H1 (cell line): ENCODE measurements at regions not wholly inside any gene's neighbourhood (a gene's known extent, or its start where the extent isn't known, plus 50 kb on each side); places are given as distances from the start of the nearest gene placed in this dataset.

Source experiments
- CTCF ChIA-PET: fragments of 300-600 bp; sonication (Branson Sonifier 250); formaldehyde crosslinking; loops from one replicate; lab custom pipeline; 2021; ENCODE audit not compliant: partially characterized antibody; lab: Charles Lee
- POLR2A ChIA-PET: fragments of 300-600 bp; sonication (Branson Sonifier 250); formaldehyde crosslinking; loops from one replicate; lab custom pipeline; 2021; ENCODE audit warnings: inconsistent platforms; ENCODE audit not compliant: partially characterized antibody; lab: Charles Lee
- DNase-seq, 2 experiments: peaks; one replicate each; pipeline versions ENCODE4 v3.0.0 to v3.0.0-alpha.2; 2010 to 2022; ENCODE audit warnings: low spot score in 2 of 2, low read depth in 1 of 2, mixed read lengths in 1 of 2
- FAIRE-seq: peaks from 2 replicates; lab custom pipeline; 2011; peaks lifted over from hg19 to GRCh38; lab: Jason Lieb, UNC
- H2AFZ ChIP-seq: 2 replicates; pipeline ENCODE4 v1.8.1; 2012; ENCODE audit warnings: low read length, inconsistent platforms
- H2AK5ac ChIP-seq: 2 replicates; pipeline ENCODE4 v1.6.1; 2013; ENCODE audit warnings: low read depth, low read length
- H2BK120ac ChIP-seq: replicated peaks from 2 replicates; pipeline ENCODE3; 2013; ENCODE audit warnings: low read depth, low read length, inconsistent platforms
- H2BK12ac ChIP-seq: 2 replicates; pipeline ENCODE4 v1.6.1; 2013; ENCODE audit warnings: low read depth, low read length
- H2BK15ac ChIP-seq: 2 replicates; pipeline ENCODE4 v1.6.1; 2013; ENCODE audit warnings: low read length
- H2BK20ac ChIP-seq: 2 replicates; pipeline ENCODE4 v1.6.1; 2013; ENCODE audit warnings: low read length
- H2BK5ac ChIP-seq: 2 replicates; pipeline ENCODE4 v1.6.1; 2013; ENCODE audit warnings: low read depth, low read length
- H3K14ac ChIP-seq: 2 replicates; pipeline ENCODE4 v1.6.1; 2013; ENCODE audit warnings: inconsistent platforms; ENCODE audit not compliant: insufficient read length
- H3K18ac ChIP-seq: 2 replicates; pipeline ENCODE4 v1.6.1; 2013; ENCODE audit warnings: low read length; ENCODE audit errors: extremely low read depth
- H3K23ac ChIP-seq: 2 replicates; pipeline ENCODE4 v1.6.1; 2013; ENCODE audit warnings: inconsistent platforms; ENCODE audit not compliant: insufficient read length
- H3K23me2 ChIP-seq: 2 replicates; pipeline ENCODE4 v1.6.1; 2013; ENCODE audit warnings: low read depth, low read length
- H3K27ac ChIP-seq: 2 replicates; pipeline ENCODE4 v1.6.1; 2011; ENCODE audit warnings: low read depth, low read length, inconsistent platforms
- H3K27me3 ChIP-seq, 4 experiments: replicated peaks in 1 of 4; 1 replicate in 1 of 4; 2 replicates in 3 of 4; pipeline versions ENCODE4 v1.6.1 to v1.8.1; 2011 to 2013; ENCODE audit warnings: low read length in 3 of 4, mild to moderate bottlenecking in 3 of 4, inconsistent platforms in 2 of 4, mixed read lengths in 2 of 4, moderate library complexity in 1 of 4; ENCODE audit not compliant: control insufficient read depth in 3 of 4, insufficient read depth in 3 of 4; ENCODE audit errors: extremely low read depth in 1 of 4
- H3K36me3 ChIP-seq, 4 experiments: 2 replicates each; pipeline versions ENCODE4 v1.6.1 to v1.8.1; 2011 to 2013; ENCODE audit warnings: mild to moderate bottlenecking in 4 of 4, low read length in 3 of 4, moderate library complexity in 2 of 4, control low read depth in 1 of 4, inconsistent platforms in 1 of 4; ENCODE audit not compliant: insufficient read depth in 4 of 4, control insufficient read depth in 2 of 4
- H3K4ac ChIP-seq: replicated peaks from 2 replicates; pipeline ENCODE3; 2013; ENCODE audit warnings: low read length, low read depth, mixed read lengths, inconsistent platforms; ENCODE audit not compliant: insufficient read length
- H3K4me1 ChIP-seq, 4 experiments: replicated peaks in 1 of 4; 1 replicate in 1 of 4; 2 replicates in 3 of 4; pipeline versions ENCODE4 v1.6.1 to v1.8.1; 2011 to 2013; ENCODE audit warnings: low read length in 3 of 4, inconsistent platforms in 2 of 4, mixed read lengths in 1 of 4; ENCODE audit not compliant: insufficient read depth in 4 of 4, control insufficient read depth in 3 of 4
- H3K4me2 ChIP-seq, 2 experiments: 2 replicates each; pipeline versions ENCODE4 v1.6.1 to v1.8.1; 2011 to 2013; ENCODE audit warnings: low read depth in 2 of 2, low read length in 2 of 2, control low read depth in 1 of 2, inconsistent platforms in 1 of 2, mild to moderate bottlenecking in 1 of 2; ENCODE audit not compliant: insufficient read depth in 1 of 2
- H3K4me3 ChIP-seq, 4 experiments: fragments of 200-600, 300-600 bp in 1 of 4; sonication (generic), shearing (Covaris generic), sonication (Bioruptor Twin) in 1 of 4; 2 replicates each; pipeline versions ENCODE4 v1.5.1 to v1.8.1; 2011 to 2016; ENCODE audit warnings: low read length in 4 of 4, low read depth in 3 of 4, control low read depth in 2 of 4, inconsistent platforms in 2 of 4, mild to moderate bottlenecking in 2 of 4, mixed read lengths in 1 of 4, moderate library complexity in 1 of 4; ENCODE audit not compliant: insufficient read depth in 2 of 4; ENCODE audit errors: extremely low read depth in 1 of 4
- H3K56ac ChIP-seq: replicated peaks from 2 replicates; pipeline ENCODE3; 2013; ENCODE audit warnings: low read depth, mild to moderate bottlenecking, mixed read lengths, low read length, inconsistent platforms; ENCODE audit not compliant: insufficient read length
- H3K79me1 ChIP-seq: 2 replicates; pipeline ENCODE4 v1.6.1; 2013; ENCODE audit warnings: low read depth, low read length, control low read depth
- H3K79me2 ChIP-seq, 2 experiments: 2 replicates each; pipeline versions ENCODE4 v1.6.1 to v1.8.1; 2012 to 2013; ENCODE audit warnings: low read length in 2 of 2, mild to moderate bottlenecking in 2 of 2, inconsistent platforms in 1 of 2; ENCODE audit not compliant: insufficient read depth in 2 of 2, control insufficient read depth in 1 of 2
- H3K9ac ChIP-seq, 4 experiments: replicated peaks in 1 of 4; 1 replicate in 1 of 4; 2 replicates in 3 of 4; pipeline versions ENCODE4 v1.6.1 to v1.8.1; 2011 to 2013; ENCODE audit warnings: low read depth in 3 of 4, low read length in 3 of 4, control low read depth in 2 of 4, mild to moderate bottlenecking in 2 of 4, moderate library complexity in 2 of 4, inconsistent platforms in 1 of 4; ENCODE audit errors: extremely low read depth in 1 of 4
- H3K9me3 ChIP-seq, 2 experiments: 2 replicates each; pipeline versions ENCODE4 v1.6.1 to v1.8.1; 2012 to 2013; ENCODE audit warnings: mild to moderate bottlenecking in 2 of 2, moderate library complexity in 2 of 2, control low read depth in 1 of 2, inconsistent platforms in 1 of 2, low read depth in 1 of 2, low read length in 1 of 2, mixed read lengths in 1 of 2; ENCODE audit not compliant: insufficient read depth in 2 of 2
- H4K20me1 ChIP-seq, 2 experiments: replicated peaks in 1 of 2; 2 replicates each; pipeline versions ENCODE3 to v1.8.1; 2011 to 2013; ENCODE audit warnings: inconsistent platforms in 2 of 2, low read length in 2 of 2, mild to moderate bottlenecking in 1 of 2; ENCODE audit not compliant: insufficient read depth in 2 of 2, control insufficient read depth in 1 of 2
- H4K5ac ChIP-seq: 2 replicates; pipeline ENCODE4 v1.6.1; 2013; ENCODE audit warnings: low read length, low read depth, mixed read lengths, inconsistent platforms; ENCODE audit not compliant: insufficient read length
- H4K8ac ChIP-seq: 2 replicates; pipeline ENCODE4 v1.8.0; 2013; ENCODE audit warnings: mild to moderate bottlenecking, moderate library complexity, low read length, inconsistent platforms; ENCODE audit not compliant: insufficient read depth; ENCODE audit errors: extremely low read depth
- H4K91ac ChIP-seq: replicated peaks from 2 replicates; pipeline ENCODE3; 2013; ENCODE audit warnings: low read length, mixed read lengths, inconsistent platforms; ENCODE audit not compliant: insufficient read length
- CHD2 ChIP-seq: IDR thresholded peaks from 2 replicates; pipeline ENCODE4 v1.6.1; 2012; ENCODE audit warnings: low read length, improper control_type of control experiment
- E2F6 ChIP-seq: IDR thresholded peaks from 2 replicates; pipeline ENCODE4 v1.6.1; 2012; ENCODE audit warnings: inconsistent platforms
- HDAC2 ChIP-seq, 2 experiments: fragments of 300-600 bp in 1 of 2; sonication (generic) in 1 of 2; IDR thresholded peaks; 2 replicates each; pipeline ENCODE4 v1.6.1; 2011 to 2012; ENCODE audit warnings: low read depth in 2 of 2, low read length in 2 of 2, mild to moderate bottlenecking in 2 of 2, moderate library complexity in 2 of 2, borderline replicate concordance in 1 of 2, inconsistent platforms in 1 of 2
- HDAC6 ChIP-seq: IDR thresholded peaks from one replicate; pipeline ENCODE4 v1.7.1; 2012; ENCODE audit warnings: low read depth, mild to moderate bottlenecking, inconsistent platforms, low read length, moderate library complexity
- MAFK ChIP-seq: IDR thresholded peaks from 2 replicates; pipeline ENCODE4 v1.6.1; 2012; ENCODE audit warnings: low read depth, mild to moderate bottlenecking, improper control_type of control experiment, low read length
- POLR2AphosphoS5 ChIP-seq: IDR thresholded peaks from 2 replicates; pipeline ENCODE4 v1.6.1; 2011; ENCODE audit warnings: low read depth, low read length
- RBBP5 ChIP-seq: IDR thresholded peaks from 2 replicates; pipeline ENCODE4 v1.7.1; 2012; ENCODE audit warnings: low read depth, mild to moderate bottlenecking, inconsistent platforms, low read length, moderate library complexity, borderline replicate concordance
- SP1 ChIP-seq: IDR thresholded peaks from 2 replicates; pipeline ENCODE4 v1.6.1; 2011; ENCODE audit warnings: low read depth, low read length
- WGBS, 2 experiments: shearing (Covaris generic) in 1 of 2; methylation state at CpG; one replicate each; pipeline versions ENCODE4 v1.1.6 to v1.1.7; 2013 to 2015; ENCODE audit warnings: low lambda C conversion rate in 2 of 2, mixed read lengths in 2 of 2, inconsistent platforms in 1 of 2, low coverage in 1 of 2, missing lambda C conversion rate in 1 of 2; ENCODE audit not compliant: insufficient replicate concordance in 2 of 2, insufficient coverage in 1 of 2, insufficient read length in 1 of 2; ENCODE audit errors: extremely low coverage in 1 of 2, missing lambda C conversion rate in 1 of 2; 5-methylcytosine and 5-hydroxymethylcytosine counted together
- TF ChIP-seq, protein P1 (sequence below), 3 experiments: IDR thresholded peaks; 1 replicate in 2 of 3; 2 replicates in 1 of 3; pipeline versions ENCODE4 v1.5.1 to v1.6.1; 2011; ENCODE audit warnings: low read length in 3 of 3, mild to moderate bottlenecking in 3 of 3, inconsistent platforms in 2 of 3, low read depth in 1 of 3, moderate library complexity in 1 of 3; ENCODE audit not compliant: insufficient read depth in 1 of 3; ENCODE audit errors: control extremely low read depth in 1 of 3

DNA sequence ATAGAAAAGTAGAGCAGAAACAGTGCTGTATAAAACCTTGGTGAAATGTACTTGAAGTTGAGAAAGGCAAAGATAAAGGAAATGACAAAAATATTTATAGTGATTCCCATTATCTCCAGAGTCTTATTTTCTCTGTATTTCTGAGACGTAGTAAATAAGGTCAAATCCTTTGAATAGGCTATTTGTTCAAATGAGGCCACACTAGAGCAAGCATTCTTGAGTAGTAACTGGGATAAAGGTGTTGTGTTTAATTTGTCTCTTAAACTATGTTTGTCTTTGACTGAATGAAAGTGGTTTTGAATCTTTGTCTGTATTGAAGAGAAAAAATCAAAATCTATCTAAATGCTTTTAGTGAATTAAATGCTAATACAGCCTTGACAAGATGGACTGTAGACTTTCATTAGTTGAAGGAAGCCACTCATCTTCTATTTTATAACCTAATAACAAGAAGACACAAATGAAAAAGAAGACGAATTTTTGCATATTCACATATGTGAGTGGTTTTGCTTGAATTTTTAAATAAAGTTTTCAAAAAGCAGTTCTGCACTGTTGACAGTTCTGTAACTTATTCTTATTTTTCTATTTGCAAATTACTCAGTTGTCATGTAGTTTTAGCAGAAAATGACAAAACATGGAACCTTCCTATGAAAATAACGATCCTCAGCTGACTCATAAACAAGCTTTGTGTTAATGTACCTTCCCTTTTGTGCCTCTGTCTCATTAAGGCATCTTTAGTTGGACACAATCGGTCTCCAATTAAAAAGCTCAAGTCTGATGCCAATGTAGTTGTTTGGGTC, 94.8 kb upstream of the PCDH18 start:
- FAIRE-seq, result no peak
- CTCF ChIA-PET, result interaction anchor here (1.4 kb wide), 1 partner anchor 16 kb away, joined by 3 read pairs; no protein-coding TSS in a partner anchor
- Histone ChIP-seq H3K14ac (no peak overlapping the region), H3K4me3 (no peak overlapping the region), H3K79me2 (no peaks in the 10 kb centered on the region), H3K27me3 (no peaks in the 10 kb centered on the region), H4K91ac (no peak overlapping the region), H3K4me1 (no peaks in the 10 kb centered on the region), H3K9me3 (peaks cover 0 to 2% of the 10 kb centered on the region in 2 experiments; a peak in 1 of 4 replicates), H2BK5ac (no peak overlapping the region), H2BK120ac (no peak overlapping the region), H2AFZ (no peak overlapping the region), H2BK12ac (no peak overlapping the region), H3K56ac (no peak overlapping the region), H2AK5ac (no peak overlapping the region), H2BK15ac (no peak overlapping the region), H4K5ac (no peak overlapping the region), H3K79me1 (no peaks in the 10 kb centered on the region), H3K9ac (no peak overlapping the region), H3K23ac (no peak overlapping the region), H4K20me1 (no peaks in the 10 kb centered on the region), H3K4me2 (no peak overlapping the region), H3K27ac (no peak overlapping the region), H3K36me3 (no peaks in the 10 kb centered on the region), H3K4ac (no peak overlapping the region), H3K18ac (no peak overlapping the region), H4K8ac (no peak overlapping the region), H3K23me2 (no peaks in the 10 kb centered on the region; the same call in 1 of the 2 replicates), H2BK20ac (no peak overlapping the region)
- no peak for DNase-seq
- WGBS, 2 experiments, result 84% methylated on average over 4 of the region's 4 CpGs; no CpG with 5 or more reads in 1 of the 2 experiments
- POLR2A ChIA-PET, result no interaction called here
- TF ChIP-seq HDAC6, result no peak
- no peak for TF ChIP-seq POLR2AphosphoS5
- TF ChIP-seq, protein P1, sequence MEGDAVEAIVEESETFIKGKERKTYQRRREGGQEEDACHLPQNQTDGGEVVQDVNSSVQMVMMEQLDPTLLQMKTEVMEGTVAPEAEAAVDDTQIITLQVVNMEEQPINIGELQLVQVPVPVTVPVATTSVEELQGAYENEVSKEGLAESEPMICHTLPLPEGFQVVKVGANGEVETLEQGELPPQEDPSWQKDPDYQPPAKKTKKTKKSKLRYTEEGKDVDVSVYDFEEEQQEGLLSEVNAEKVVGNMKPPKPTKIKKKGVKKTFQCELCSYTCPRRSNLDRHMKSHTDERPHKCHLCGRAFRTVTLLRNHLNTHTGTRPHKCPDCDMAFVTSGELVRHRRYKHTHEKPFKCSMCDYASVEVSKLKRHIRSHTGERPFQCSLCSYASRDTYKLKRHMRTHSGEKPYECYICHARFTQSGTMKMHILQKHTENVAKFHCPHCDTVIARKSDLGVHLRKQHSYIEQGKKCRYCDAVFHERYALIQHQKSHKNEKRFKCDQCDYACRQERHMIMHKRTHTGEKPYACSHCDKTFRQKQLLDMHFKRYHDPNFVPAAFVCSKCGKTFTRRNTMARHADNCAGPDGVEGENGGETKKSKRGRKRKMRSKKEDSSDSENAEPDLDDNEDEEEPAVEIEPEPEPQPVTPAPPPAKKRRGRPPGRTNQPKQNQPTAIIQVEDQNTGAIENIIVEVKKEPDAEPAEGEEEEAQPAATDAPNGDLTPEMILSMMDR (IDR thresholded peaks at IDR 0.05; ENCODE audit: control extremely low read depth in 1 of 3, insufficient read depth in 1 of 3, low read depth in 1 of 3, low read length in 3 of 3), result no peak
- TF ChIP-seq MAFK, result no peak
- TF ChIP-seq RBBP5, result no peak
- TF ChIP-seq E2F6, result no peak
- no peak for TF ChIP-seq CHD2
- TF ChIP-seq SP1, result no peak
- no peak for TF ChIP-seq HDAC2 (IDR thresholded peaks at IDR 0.05; ENCODE audit: borderline replicate concordance in 1 of 2, low read depth in 2 of 2, low read length in 2 of 2)
